Fibroblast of peridontal ligament (primary cell): ENCODE measurements at regions not wholly inside any gene's neighbourhood (a gene's known extent, or its start where the extent isn't known, plus 50 kb on each side); places are given as distances from the start of the nearest gene placed in this dataset.
"Not testable (repeated sequence)": the region's sequence is repeated elsewhere in the genome, so short reads cannot be mapped to it uniquely, and the experiment has no call there.

Experiments
- DNase-seq: peaks from one replicate; pipeline ENCODE4 v3.0.0-alpha.2; 2010; ENCODE audit errors: extremely low read depth

DNA sequence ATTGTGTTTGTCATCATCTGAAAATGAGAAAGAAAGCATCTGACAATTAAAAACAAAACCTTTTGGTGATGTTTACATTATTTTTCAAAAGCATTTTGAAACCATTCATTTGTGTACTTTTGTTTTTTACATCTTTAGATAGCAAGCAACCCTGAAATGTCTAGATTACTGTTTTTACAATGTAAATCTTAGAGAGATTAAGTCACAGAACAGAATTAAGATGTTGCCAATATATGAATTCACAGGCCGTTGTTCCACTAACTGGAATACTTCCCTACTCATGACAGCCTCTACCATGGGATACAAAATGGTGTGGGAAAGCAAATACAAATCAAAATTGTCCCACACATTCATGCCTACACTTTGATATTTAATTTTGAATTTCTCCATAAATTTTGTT is 480.0 kb upstream of the ZEB2 start:
- DNase-seq: no peak

DNA sequence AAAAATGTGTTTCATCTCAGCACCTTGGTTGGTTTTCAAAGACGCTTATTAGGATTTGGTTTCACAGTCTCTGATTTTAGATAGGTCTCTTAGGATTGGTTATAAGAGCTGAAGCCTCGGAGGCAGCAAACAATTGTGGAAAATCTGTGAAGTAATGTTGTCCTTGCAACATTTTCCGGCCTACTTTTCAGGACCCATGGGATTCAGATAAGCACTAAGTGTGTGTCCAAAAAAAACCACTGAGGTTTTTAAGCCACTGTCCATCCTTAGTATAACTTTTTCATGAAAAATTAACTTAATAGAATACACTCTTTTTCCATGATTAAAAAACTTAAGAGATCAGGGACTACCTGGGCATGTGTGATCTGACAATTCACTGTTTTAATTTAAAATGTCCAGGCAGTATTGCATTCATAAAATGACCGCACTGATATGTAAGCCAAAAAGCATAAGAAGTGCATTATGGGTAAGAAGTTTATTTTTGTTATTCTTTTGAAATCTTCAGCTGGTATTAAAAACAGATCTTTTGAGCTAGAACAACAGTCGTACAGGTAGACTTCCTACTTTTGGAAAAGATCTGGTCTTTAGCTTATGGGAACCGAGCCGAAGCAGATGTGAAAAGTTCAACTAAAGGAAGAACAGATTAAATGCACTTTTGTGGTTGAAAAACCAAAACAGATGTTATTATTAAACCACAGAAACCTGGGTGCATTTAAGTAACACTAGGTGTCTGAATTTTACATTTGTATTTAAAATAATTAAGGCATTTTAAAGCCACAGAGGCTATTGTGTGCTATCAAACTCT is 479.4 kb upstream of the ZEB2 start:
- DNase-seq: peak; percentile 53

DNA sequence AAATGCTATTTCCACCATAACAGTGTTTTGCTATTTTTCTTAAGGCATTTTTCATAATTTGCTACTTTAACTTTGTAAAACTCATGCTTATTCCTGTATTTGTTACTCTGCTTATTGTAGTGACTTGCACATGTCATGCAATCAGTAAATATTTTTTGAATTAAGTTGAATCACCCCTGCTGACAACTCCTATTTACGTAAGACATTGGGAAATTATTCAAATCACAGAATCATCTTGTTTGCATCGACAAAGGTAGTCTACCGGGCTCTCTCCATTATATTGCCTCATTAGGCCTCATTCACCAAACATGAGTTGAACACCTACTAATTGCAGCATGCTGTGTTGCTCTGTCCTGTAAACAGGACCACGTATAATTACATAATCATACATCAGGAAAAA is 478.5 kb upstream of the ZEB2 start:
- DNase-seq: no peak

DNA sequence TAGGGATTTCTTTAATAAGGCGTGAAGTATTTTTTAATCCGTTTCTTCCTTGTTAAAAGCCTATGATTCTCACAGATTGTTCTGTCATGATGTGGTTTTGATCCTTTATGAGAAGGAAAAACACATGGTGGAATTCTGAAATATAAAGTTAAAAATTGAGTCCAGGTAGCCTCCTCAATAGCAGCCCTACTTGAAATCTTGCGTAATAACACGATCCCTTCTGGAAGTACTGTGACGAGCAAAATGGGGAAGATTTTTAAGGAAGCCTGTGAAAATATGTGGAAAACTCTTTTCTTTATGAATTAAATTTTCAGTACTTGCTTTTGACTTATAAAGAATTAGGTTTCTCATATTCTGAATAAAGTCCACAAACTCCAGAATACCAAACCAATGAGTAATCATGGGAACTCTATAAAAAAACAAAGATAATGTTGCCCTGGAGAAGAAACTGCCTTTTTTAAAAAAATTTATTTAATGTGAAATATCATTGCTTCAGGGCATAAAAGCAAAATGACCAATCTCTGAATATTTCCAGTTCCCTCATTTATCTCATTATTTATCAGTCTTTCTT is 476.4 kb upstream of the ZEB2 start:
- peak; percentile 78 for DNase-seq

DNA sequence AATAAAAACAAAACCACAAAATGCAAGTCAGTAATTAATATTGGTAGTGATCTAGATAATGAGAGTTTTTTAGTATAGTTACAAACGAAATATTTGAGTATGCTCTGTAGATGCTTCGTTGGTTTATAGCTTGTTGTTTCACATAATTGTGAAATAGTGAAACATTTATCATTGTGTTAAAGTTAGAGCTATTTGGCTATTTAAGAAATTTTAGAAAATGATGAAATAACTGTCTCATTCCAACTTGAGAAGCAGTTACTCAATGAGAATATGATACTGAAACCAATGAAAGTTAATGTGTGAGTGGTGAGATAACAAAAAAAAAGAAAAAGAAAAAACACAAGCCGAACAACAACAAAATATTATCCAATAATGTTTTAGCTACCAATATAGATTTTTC is 475.6 kb upstream of the ZEB2 start:
- peak; percentile 67 for DNase-seq

DNA sequence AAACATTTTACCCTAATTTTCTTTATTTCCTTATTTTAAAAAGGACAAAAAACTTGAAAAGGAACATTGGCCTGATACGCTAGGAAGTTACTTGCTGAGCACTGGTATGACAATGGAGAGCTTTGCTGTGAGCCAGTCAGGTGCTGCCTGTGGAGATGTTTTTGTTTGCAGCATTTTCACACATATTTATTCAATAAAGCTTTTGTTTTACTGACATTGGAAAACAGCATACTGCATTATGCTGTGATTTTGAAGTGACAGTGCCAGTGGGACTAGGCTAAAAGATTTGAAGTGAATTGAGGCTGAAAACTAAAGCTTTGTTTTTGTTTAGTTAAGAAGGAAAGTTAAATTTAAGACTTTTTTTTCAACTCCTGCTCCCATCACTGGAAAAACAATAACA is 470.7 kb upstream of the ZEB2 start:
- DNase-seq: no peak

DNA sequence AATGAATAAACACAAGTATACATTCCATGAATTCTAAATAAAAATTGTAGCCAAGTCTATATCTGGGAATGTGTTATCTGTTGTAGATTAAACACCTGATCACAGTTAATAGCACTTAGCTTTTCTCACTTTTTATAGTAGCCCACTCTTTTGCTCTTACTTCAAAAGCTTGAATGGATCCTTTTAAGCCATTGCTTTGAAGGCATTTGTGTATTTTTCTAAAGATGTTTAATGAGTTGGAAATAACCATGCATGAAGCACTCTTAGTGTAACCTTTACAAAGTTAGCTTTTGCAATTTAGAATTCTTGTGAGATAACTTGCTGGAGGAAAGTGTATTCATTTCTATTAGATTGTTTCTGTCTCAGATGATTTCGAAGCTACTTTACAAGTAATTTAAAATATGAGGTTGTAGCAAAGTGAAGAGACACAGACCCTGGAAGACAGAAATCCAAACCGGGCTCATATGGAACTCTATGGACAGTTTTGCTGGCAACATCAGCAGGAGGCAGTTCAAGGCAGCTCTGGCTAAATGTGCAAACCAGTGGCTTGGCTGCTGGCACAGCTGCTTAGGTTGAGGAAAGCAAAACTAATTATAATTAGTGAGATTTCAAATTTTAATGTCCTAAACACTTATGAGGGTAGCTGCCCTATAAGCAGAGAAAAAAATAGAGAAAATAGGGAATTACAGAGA is 469.8 kb upstream of the ZEB2 start:
- no peak for DNase-seq

DNA sequence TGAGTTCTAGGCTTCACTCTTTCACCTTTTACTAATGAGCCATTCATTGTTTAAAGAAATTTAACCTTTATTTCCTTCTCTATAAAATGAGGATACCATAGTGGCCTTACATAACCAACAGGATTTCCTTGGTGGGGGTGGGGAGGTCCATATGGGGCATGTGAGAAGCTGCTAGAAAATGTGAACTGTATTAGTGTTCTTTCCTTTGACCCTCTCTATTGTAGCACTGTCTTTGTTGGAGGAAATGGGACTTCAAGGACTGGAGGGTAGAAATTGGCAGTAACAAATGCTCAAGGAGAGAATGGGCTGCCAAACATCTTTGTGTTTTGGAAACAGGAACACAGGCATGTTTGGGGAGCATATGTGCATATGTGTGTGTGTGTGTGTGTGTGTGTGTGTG is 468.7 kb upstream of the ZEB2 start:
- no peak for DNase-seq

DNA sequence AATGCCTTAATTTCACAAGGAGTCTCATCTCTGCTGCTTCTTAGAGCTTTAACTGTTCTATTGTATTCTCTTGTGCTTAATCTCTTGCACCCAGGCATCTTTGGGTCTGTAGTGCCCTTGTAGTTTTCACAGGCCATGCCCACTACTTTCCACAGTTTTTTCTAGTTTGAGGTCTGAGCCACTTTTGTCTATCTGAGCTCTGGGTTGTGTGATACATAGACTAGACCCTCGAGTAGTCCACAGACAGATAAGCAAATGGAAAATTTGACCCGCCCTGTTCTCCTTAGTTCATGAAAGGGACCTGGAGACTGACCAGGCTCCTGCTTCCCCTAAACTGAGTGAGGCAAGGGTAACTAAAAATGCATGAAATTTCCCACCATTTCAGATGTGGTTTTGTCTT is 466.8 kb upstream of the ZEB2 start:
- DNase-seq: no peak

DNA sequence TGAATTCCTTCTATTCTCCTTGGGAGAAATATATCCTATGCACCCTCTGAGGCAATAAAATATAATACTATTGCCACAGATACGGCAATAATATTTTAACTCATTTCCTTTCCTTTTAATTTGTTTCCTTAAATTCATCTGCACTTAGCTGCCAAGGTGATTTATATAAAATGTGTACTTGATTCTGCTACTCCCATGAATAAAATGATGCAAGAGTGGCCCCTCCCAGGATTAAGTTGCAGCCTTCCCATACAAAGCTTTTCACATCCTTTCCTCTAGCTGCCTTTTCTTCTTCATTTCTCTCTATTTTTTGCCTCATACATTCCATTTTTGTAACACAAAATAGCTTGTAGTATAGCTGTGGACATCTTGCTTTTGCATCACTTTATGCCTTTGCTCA is 464.1 kb upstream of the ZEB2 start:
- no peak for DNase-seq

DNA sequence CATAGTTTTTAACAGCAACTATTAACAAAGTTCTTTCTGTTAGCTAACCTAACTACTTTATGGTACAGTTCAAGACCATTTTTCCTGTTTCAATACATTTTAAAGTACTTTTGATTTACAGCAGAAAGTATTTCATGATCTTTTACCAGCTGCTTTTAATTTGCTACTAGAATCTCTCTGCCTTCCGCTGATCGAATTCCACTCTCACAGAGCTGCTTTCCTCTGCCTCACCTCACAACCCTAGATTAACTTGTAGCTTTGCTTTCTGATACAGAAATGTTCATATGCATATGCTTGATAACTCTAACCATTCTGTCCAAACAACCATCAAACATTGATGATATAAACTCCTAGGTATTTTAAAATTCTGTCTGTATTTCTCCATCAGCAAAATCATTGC is 463.2 kb upstream of the ZEB2 start:
- DNase-seq: peak; percentile 40

DNA sequence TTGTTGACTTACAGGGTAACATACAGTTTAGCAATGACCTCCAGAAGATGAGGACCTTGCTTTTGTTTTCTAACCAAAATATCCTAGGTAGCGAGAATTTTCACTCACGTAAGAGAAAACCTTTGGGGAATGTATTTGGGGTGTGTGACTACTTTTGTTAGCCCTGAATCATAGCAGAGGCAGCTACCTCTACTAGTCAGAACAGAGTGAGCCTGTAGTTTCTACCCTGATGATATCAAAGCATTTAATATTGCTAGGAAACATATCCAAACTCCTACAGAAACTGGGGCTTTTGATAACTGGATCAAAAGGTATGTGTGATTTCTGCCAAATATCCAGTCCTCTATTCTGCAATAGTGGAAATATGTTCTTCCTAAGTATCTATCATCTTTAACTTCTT is 462.6 kb upstream of the ZEB2 start:
- DNase-seq: no peak

DNA sequence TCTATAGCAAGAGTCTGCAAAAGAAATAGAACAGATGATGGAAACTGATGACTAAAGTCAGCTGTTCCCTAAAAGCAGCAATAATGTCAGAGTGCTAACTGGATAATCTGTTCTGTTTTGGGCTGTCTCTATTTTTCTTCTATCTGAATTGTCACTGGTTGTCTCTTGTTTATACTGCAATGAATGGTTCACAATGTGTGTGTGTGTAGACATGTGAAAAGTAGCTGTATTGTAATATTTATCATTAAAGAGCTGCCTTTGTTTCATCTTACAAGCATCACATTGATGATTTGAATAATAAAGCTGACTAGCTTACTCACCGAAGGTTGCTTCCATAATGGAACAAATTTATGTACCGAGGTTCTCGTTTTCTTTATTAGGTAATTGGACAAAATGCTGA is 456.0 kb upstream of the ZEB2 start:
- no peak for DNase-seq

DNA sequence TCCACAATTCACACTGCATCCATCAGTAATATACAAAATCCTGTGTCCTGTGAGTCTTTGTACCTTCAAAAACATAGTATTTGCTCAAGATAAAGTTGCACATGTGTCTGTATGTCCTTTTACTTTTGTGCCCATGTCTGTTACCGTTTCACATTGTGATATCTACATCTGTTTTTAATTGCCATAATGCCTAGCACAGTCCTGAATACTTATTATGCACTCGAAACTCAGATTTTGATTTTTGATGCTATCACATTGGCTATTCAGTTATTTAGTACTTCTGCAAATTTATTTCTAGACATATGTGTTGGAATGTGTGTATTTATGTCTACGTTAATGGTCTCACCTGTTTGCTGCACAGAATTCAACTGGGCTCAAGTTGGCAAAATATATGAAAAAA is 452.8 kb upstream of the ZEB2 start:
- peak; percentile 11 for DNase-seq

DNA sequence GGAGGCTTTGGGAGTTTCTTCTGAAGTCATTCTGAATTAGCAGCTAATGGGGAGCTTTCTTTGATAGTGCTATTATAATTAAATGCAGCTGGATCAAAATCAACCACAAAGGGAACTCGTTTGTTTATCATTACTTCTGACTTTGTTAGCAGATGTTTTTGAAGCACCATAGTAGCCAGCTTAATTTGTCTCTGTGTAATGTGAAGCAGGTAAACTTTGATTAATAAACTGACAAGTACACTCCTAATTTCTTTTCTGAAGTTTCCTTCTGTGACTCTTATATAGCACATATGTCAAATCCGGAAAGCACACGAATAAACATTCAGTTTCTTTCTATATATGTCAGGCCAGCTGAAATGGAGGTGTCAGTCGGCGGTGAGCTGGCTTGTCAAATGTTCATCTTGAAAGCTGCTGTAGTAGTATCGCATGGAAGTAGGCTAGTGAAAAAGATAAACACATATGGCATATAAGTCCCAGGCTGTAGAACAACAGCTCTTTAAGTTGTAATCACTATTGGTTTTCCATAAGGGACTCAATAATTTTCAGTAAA is 451.9 kb upstream of the ZEB2 start:
- DNase-seq: no peak

DNA sequence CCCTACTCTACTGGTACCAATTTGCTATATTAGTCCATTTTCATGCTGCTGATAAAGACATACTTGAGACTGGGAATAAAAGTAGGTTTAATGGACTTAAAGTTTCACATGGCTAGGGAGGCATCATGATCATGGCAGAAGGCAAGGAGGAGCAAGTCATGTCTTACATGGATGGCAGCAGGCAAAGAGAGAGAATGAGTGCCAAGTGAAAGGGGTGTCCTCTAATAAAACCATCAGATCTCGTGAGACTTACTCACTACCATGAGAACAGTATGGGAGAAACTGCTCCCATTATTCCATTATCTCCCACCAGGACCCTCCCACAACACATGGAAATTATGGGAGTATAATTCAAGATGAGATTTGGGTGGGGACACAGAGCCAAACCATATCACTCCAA is 450.5 kb upstream of the ZEB2 start:
- DNase-seq: not testable (repeated sequence)

DNA sequence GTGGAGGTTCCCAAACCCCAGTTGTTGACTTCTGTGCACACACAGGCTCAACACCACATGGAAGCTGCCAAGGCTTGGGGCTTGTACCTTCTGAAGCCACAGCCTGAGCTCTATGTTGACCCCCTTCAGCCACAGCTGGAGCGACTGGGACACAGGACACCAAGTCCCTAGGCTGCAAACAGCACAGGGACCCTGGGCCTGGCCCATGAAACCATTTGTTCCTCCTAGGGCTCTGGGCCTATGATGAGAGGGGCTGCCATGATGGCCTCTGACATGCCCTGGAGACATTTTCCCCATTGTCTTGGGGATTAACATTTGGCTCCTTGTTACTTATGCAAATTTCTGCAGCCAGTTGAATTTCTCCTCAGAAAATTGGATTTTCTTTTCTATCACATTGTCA is 449.6 kb upstream of the ZEB2 start:
- not testable (repeated sequence) for DNase-seq

DNA sequence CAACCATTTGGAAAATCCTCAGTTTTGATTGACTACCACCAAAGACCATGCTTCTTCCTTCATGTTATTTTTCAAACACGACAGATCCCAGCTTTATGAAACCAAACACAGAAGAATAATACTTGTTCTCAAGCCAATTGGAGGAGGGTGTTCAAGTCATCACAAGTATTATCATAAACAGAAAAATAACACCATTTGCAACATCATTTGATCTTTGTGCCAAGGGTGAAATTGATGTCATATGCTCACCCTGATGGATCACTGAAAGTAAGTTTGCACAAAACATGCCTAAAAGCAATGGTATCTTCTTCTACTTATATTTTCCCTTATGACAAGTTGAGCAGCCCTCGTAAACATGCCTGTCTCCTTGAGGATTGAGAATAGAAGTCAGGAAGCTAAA is 448.0 kb upstream of the ZEB2 start:
- DNase-seq: no peak

DNA sequence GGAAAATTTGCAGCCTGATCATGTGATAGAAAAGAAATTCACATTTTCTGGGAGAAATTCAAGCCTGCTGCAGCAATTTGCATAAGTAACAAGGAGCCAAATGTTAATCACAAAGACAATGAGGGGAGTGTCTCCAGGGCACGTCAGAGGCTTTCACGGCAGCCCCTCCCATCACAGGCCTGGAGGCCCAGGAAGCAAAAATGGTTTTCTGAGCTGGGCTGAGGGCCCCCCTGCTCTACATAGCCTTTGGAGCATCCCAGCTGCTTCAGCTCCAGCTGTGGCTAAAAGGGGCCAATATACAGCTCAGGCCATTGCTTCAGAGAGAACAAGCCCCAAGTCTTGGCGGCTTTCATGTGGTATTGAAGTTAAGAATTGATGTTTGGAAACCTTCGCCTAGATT is 445.3 kb upstream of the ZEB2 start:
- DNase-seq: no peak

DNA sequence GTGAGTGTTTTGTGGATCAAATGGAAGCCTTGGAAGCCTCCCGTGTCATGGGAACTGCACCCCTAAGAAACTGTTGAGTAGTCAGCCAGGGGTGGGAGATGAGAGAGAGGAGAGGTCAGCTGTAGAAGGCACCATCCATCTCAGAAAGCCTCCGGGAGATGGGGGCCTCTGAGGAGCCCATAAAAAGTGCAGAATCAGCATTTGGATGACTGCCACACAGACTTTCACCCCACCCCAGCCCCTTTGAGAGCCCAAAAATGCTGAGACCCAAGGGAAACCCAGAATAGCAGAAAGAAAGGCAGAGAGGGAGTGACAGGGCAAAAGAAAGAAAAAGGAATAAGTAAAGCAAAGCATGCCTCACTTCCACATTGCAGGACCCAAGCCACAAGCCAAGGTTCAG is 443.1 kb upstream of the ZEB2 start:
- no peak for DNase-seq

DNA sequence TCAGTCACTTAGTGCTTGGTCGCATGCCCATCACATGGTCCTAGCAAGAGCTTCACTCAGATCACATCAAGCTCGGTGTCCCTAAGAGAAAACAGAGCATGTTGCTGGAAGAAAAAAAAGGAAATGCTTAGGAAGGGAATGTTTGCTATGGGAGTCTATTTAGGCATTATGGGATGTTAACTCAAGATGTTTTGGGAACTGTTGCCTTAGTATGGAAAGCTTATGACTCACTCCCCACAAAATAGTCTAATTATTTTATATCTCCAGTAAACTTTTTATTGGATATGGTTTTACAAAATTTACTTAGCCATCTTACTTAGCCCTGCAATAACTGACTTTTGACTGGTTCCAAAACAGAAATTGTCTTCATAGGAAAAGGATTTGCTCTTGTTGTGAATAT is 439.5 kb upstream of the ZEB2 start:
- peak; percentile 49 for DNase-seq

DNA sequence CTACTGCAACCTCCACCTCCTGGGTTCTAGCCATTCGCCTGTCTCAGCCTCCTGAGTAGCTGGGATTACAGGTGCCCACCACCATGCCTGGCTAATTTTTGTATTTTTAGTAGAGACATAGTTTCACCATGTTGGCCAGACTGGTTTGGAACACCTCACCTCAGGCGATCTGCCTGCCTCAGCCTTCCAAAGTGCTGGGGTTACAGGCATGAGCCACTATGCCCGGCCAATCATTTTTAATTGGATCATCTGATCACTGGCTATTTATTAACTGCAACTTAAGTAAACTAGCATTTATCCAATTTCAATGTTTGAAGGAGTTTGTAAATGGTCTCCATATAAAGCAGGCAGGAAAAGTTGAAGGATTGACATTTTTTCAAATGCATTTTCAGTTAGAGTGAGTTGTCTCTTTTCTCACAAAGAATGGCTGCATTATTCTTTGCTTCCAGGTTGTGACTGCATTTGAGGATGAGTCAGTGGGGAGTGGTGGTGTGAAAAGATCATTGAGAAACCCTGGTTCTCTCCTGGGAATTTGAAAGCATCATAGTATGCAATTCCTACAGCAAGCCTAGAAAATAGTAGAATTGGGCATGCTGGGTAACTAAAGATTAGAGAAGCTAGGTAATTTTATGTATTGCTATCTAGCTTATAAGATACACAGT is 431.1 kb upstream of the ZEB2 start:
- DNase-seq: peak; percentile 97
